HAP-1 (cell line): ENCODE measurements at regions not wholly inside any gene's neighbourhood (a gene's known extent, or its start where the extent isn't known, plus 50 kb on each side); places are given as distances from the start of the nearest gene placed in this dataset.

ENCODE experiments used
- DNase-seq, 2 experiments: peaks; one replicate each; pipeline ENCODE4 v3.0.0-alpha.2; 2016 to 2020; ENCODE audit warnings: low spot score in 2 of 2
- H3K27me3 ChIP-seq: fragments of 250-450 bp; sonication (Bioruptor Pico); 2 replicates; pipeline ENCODE4 v1.5.1; 2020; ENCODE audit warnings: low read depth, mild to moderate bottlenecking, moderate library complexity
- H3K36me3 ChIP-seq: fragments of 250-450 bp; sonication (Bioruptor Pico); replicated peaks from 2 replicates; pipeline ENCODE4 v1.5.1; 2020; ENCODE audit warnings: mild to moderate bottlenecking
- H3K4me1 ChIP-seq: fragments of 250-450 bp; sonication (Bioruptor Pico); 2 replicates; pipeline ENCODE4 v1.5.1; 2020; ENCODE audit warnings: mild to moderate bottlenecking
- H3K4me3 ChIP-seq: fragments of 250-450 bp; sonication (Bioruptor Pico); 2 replicates; pipeline ENCODE4 v1.5.1; 2020; ENCODE audit warnings: mild to moderate bottlenecking, moderate library complexity
- H3K9me3 ChIP-seq: fragments of 250-450 bp; sonication (Bioruptor Pico); 2 replicates; pipeline ENCODE4 v1.5.1; 2020; ENCODE audit warnings: mild to moderate bottlenecking, moderate library complexity
- in situ Hi-C: fragments of 300-500 bp; cut with MboI; formaldehyde crosslinking; loops from 3 replicates; pipeline ENCODE4 v1.14.3; 2020; ENCODE audit warnings: low sequenced_read_pairs, inconsistent platforms, mixed read lengths

DNA sequence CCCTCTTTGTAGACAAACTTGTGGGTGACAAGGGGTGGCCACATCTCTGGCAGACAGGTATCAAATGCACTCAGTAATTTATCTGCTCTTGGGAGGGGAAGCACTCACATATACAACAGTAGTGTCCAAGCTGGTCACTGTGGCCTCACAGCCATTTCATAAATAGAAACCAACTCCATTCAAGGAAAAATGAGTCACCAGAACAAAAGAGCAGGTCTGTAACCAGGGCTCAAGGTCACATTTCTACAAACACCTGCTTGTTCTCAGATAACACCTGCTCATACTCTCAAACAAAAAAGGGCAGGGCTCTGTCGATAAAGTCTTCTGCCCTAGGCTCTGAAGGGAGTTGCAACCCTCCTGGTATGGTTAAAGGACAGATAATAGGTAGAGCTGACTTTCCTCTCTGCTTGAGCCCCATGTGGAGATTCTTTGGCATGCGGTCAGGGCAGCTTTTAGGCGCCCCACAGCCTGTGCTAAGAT is 459.0 kb downstream of the BCL11A start:
- DNase-seq, result no peak
- no peaks in the 10 kb centered on the region for H3K36me3 ChIP-seq
- H3K4me3 ChIP-seq, result no peak overlapping the region
- in situ Hi-C loops, result no loop called here
- no peaks in the 10 kb centered on the region for H3K9me3 ChIP-seq
- no peaks in the 10 kb centered on the region for H3K4me1 ChIP-seq
- H3K27me3 ChIP-seq, result no peaks in the 10 kb centered on the region

DNA sequence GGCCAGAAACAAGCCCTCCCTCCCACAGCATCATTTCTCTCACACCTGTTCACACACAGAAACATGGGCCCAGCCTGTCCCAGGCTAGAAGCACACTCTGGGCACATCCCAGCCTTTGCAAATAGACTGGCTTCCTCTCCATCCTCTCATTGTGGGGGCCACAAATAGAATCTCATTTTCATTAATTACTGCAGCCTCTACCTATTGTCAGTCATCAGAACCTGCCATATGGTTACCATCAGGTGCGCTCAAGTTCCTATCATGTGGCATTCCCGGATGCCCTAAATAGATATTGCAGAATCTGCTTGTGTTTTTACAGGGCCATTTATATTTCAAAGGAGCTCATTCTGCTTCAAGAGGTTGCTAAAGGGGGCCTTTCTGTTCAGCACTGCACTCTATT is 460.7 kb downstream of the BCL11A start:
- no peak for DNase-seq
- in situ Hi-C loops, result no loop called here
- no peaks in the 10 kb centered on the region for H3K36me3 ChIP-seq
- no peaks in the 10 kb centered on the region for H3K27me3 ChIP-seq
- H3K4me1 ChIP-seq, result no peaks in the 10 kb centered on the region
- H3K9me3 ChIP-seq, result no peaks in the 10 kb centered on the region
- no peak overlapping the region for H3K4me3 ChIP-seq

DNA sequence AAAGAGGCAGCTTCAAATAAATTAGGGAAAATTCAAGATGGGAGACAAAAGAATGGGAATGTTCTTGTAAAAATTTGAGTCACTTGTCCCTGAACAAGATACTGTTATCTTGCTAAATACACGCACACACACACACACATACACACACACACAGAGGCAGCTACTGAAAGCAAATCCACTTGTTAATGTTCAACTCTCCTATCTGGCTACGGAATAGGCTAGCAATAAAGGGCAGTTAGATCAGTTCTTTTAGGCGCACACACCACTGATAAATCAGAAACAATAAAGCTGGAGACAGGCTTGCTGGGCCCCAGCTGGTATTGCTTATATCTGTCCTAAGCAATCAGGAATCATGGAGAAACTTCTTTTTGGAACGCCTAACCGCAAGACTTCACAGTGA is 461.6 kb downstream of the BCL11A start:
- in situ Hi-C loops, result no loop called here
- H3K4me3 ChIP-seq, result no peak overlapping the region
- no peaks in the 10 kb centered on the region for H3K27me3 ChIP-seq
- DNase-seq, result no peak
- no peaks in the 10 kb centered on the region for H3K9me3 ChIP-seq
- H3K4me1 ChIP-seq, result no peaks in the 10 kb centered on the region
- H3K36me3 ChIP-seq, result no peaks in the 10 kb centered on the region

DNA sequence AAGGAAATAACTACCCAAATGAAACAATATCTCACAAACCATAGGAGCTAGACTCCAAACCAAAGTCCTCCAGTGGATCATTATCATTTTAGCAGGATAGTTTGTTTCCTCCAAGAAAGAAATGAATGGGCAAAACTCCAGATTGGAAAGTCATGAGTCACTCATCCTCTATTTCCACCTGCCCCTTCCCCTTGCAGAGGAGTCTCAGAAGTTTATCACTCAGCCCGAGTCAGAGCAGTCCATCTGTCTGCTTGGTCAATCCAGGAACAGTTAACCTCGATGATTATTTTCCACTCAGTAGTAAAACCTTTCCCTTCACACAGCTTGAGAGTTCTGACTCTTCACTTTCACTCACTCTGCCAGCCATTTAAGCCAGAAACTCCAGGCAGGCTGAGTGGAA is 462.2 kb downstream of the BCL11A start:
- H3K36me3 ChIP-seq, result no peaks in the 10 kb centered on the region
- in situ Hi-C loops, result no loop called here
- H3K4me3 ChIP-seq, result no peak overlapping the region
- H3K4me1 ChIP-seq, result no peaks in the 10 kb centered on the region
- H3K9me3 ChIP-seq, result no peaks in the 10 kb centered on the region
- no peak for DNase-seq
- no peaks in the 10 kb centered on the region for H3K27me3 ChIP-seq

DNA sequence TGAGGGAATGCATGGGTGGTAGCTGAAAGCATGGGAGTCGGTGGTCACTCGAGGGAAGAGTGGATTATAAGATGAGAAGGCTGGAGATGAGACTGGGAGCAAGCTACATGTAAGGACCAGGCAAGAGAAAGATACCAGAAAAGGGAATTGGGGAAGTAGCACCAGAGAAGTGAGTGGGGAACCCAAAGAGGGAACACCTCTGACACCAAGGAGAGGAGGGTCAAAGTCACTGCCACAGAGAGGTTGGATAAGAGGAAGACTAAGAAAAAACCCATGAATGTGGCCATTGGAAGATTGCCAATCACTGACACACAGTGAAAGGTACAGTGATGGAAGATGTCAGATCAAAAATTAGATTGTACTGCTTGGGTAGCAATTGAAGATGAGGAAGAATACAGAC is 473.9 kb downstream of the BCL11A start:
- no peak for DNase-seq
- in situ Hi-C loops, result no loop called here
- no peaks in the 10 kb centered on the region for H3K36me3 ChIP-seq

DNA sequence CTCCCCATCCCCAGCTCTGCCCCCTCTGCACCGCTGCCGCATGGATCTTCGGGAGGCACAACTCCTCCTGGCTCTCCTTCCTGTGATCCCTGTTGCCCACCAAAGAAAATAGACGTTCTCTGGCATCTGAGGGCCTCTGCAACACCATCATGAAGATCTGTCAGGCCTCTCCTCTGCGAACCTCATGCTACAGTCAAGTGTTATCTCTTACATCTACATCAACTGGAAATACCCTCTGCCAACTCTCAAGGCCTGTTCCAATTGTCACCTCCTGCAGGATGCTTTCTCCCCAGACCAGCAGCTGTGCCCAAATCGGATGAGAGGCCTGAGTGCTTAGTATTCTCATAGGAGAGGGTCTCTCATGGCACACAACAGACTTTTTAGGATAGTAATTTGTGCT is 478.4 kb downstream of the BCL11A start:
- in situ Hi-C loops, result no loop called here
- peaks cover 4% of the 10 kb centered on the region; the same call in 1 of the 2 replicates for H3K27me3 ChIP-seq
- H3K4me1 ChIP-seq, result no peaks in the 10 kb centered on the region
- no peak for DNase-seq
- no peak overlapping the region for H3K4me3 ChIP-seq
- no peaks in the 10 kb centered on the region for H3K9me3 ChIP-seq
- no peaks in the 10 kb centered on the region for H3K36me3 ChIP-seq

More for the DNA sequence above, 473.9 kb downstream of the BCL11A start:
- Histone ChIP-seq H3K4me1 (no peaks in the 10 kb centered on the region), H3K27me3 (no peaks in the 10 kb centered on the region), H3K4me3 (no peak overlapping the region), H3K9me3 (no peaks in the 10 kb centered on the region)

DNA sequence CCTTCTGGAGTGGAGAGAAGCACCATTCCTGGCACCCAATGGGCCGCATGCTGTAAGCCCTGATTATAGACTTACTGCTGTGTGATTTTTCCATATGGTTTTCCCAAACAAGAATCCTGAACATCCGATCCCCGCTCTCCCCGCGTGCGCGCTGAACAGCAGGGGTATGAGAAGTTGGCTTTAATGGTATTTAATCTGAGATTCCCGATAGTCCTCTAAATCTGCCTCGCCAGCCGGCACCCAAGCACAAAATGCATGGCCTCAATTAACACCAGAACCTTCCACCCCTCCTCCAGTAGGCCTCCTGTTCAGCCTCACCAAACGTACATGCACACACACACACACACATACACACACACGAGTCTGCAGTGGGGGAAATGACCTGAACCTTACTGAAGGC is 480.3 kb downstream of the BCL11A start:
- H3K9me3 ChIP-seq, result no peaks in the 10 kb centered on the region
- H3K36me3 ChIP-seq, result no peaks in the 10 kb centered on the region
- H3K4me1 ChIP-seq, result no peaks in the 10 kb centered on the region
- peaks cover 4% of the 10 kb centered on the region; the same call in 1 of the 2 replicates for H3K27me3 ChIP-seq
- DNase-seq, result no peak
- no peak overlapping the region for H3K4me3 ChIP-seq
- in situ Hi-C loops, result no loop called here

DNA sequence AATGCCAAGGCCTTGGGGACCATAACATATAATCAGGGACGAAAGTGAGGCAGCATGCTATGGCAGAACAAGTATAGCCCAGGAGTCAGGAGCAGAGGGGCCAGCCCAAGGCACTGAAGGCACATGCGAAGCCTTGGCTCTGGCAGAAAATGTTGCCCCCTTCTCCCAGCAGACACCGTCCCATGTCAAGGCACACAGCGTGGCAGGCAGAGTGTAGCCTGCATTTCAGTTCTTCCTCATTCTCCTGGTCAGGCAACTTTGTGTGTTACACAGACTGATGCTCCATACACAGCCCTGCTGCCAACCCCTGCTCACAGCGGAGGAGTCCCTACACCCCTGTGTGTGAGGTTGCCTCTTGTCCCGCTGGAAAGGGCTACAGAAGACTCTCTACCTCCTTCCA is 480.8 kb downstream of the BCL11A start:
- no peak for DNase-seq
- Histone ChIP-seq H3K36me3 (no peaks in the 10 kb centered on the region), H3K9me3 (no peaks in the 10 kb centered on the region), H3K4me1 (no peaks in the 10 kb centered on the region), H3K27me3 (peaks cover 4% of the 10 kb centered on the region; the same call in 1 of the 2 replicates), H3K4me3 (no peak overlapping the region)
- in situ Hi-C loops, result no loop called here

DNA sequence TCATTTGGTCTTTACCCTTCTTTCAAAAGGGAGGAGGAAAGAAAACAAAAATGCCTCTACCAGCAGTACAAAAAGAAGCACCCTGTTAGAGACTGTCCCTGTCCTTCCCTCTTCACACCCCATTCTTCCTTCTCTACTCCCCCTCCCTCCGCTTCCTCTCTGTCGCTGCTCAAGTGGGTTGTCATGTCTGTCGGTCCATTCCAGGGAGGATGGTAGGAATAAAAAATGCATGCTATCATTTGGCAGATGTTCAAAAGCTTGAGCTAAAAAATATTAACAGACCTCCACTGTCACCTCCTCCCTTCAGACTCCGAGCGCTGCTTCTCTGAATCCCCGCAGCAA is 482.0 kb downstream of the BCL11A start:
- Histone ChIP-seq H3K4me1 (no peaks in the 10 kb centered on the region), H3K27me3 (peaks cover 4% of the 10 kb centered on the region; the same call in 1 of the 2 replicates), H3K9me3 (no peaks in the 10 kb centered on the region), H3K36me3 (no peaks in the 10 kb centered on the region), H3K4me3 (no peak overlapping the region)
- no peak for DNase-seq
- in situ Hi-C loops, result no loop called here

DNA sequence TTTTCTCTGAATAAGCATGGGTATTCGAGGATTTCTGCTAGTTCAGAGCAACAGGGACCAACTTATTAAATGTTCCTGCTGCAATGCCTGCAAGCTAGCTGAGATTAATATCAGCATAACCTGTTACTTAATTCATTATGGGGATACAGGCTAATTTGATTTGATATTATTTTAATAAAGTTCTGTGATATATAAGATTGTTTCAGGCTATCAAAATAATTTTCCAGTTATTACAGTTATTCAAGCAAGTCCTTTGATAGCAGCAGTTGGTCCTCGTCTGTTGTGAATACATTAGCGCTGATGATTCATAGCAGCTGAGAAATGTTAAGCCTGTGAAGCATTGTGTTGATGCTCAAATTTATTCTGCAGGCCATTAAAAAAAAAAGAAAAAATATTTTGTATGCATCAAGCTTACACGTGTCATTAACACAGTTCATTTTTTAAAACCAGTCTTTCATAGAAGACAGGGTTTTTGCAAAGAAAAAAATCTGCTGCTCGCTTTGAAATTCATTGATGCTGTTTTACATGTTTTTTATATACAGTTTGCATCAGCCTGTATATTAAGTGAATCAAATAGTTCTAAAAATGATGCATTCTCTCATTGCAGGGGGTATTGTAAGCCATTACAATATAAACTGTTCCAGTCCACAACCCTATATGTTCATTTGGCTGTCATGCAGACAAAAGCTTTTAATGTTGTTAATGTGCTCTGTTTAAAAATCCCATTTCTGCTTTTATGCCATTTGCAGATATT is 482.5 kb downstream of the BCL11A start:
- H3K4me1 ChIP-seq, result no peaks in the 10 kb centered on the region
- in situ Hi-C loops, result no loop called here
- no peaks in the 10 kb centered on the region for H3K9me3 ChIP-seq
- no peak overlapping the region for H3K4me3 ChIP-seq
- peaks cover 4% of the 10 kb centered on the region; the same call in 1 of the 2 replicates for H3K27me3 ChIP-seq
- H3K36me3 ChIP-seq, result no peaks in the 10 kb centered on the region
- DNase-seq, result no peak

DNA sequence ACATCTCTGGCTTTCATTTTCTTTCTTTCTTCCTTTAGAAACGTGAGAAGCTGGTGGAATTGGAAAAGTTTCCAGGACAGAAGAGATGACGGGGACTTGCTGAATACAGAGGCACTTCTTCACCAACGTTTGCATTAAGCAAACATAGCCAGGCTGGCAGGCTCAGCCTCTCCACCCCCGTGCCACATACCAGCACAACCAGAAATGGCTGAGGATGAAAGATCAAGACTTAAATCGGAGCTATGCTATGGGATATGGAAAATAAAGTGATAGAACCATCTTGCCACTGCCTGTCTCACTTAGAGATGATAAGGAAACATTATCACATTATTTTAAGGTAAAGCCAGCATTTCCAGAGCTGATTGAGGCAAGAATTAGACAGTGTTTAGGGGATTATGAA is 483.3 kb downstream of the BCL11A start:
- DNase-seq, result no peak
- peaks cover 4% of the 10 kb centered on the region; the same call in 1 of the 2 replicates for H3K27me3 ChIP-seq
- H3K36me3 ChIP-seq, result no peaks in the 10 kb centered on the region
- in situ Hi-C loops, result no loop called here
- no peaks in the 10 kb centered on the region for H3K9me3 ChIP-seq
- H3K4me1 ChIP-seq, result no peaks in the 10 kb centered on the region
- H3K4me3 ChIP-seq, result no peak overlapping the region

DNA sequence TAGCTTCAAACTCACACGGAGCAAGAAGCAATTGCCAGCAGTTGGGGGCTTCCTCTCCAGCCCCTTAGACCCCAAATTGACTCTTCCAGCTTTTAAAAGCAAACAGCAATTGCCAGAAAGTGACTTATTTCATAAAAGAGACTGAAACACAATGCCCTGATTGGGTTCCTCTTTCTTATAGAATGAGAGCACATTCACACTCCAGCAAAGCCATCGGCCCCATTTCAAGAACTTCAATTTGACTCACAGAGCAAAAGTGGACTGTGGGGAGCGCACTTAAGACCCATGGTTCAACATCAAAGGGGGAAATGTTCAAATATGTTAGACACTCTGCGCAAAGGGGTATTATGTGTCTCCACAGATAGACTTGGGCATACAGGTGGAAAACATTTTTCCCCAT is 484.7 kb downstream of the BCL11A start:
- H3K4me3 ChIP-seq, result no peak overlapping the region
- no peaks in the 10 kb centered on the region for H3K36me3 ChIP-seq
- no peaks in the 10 kb centered on the region for H3K4me1 ChIP-seq
- peaks cover 4% of the 10 kb centered on the region; the same call in 1 of the 2 replicates for H3K27me3 ChIP-seq
- in situ Hi-C loops, result no loop called here
- no peak for DNase-seq
- no peaks in the 10 kb centered on the region for H3K9me3 ChIP-seq

DNA sequence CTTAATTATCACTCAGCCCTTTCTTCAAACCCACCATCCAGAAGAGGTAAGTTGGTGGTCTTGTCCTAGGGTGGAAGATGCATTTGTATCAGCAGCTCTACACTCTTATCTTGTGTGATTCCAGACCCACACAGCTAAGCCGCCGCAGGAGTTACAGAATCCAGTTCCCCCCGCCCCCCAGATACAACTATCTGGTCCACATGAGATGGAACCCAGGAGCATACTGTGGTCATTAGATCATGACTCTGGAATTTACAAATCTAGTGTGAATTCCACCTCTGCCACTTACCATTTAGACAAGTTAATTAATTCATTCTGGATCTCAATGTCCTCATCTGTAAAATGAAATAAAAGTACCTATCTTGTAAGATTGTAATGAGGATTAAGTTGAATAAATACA is 486.4 kb downstream of the BCL11A start:
- Histone ChIP-seq H3K36me3 (no peaks in the 10 kb centered on the region), H3K4me3 (no peak overlapping the region), H3K4me1 (no peaks in the 10 kb centered on the region), H3K9me3 (no peaks in the 10 kb centered on the region), H3K27me3 (peaks cover 4% of the 10 kb centered on the region; the same call in 1 of the 2 replicates)
- in situ Hi-C loops, result no loop called here
- no peak for DNase-seq

DNA sequence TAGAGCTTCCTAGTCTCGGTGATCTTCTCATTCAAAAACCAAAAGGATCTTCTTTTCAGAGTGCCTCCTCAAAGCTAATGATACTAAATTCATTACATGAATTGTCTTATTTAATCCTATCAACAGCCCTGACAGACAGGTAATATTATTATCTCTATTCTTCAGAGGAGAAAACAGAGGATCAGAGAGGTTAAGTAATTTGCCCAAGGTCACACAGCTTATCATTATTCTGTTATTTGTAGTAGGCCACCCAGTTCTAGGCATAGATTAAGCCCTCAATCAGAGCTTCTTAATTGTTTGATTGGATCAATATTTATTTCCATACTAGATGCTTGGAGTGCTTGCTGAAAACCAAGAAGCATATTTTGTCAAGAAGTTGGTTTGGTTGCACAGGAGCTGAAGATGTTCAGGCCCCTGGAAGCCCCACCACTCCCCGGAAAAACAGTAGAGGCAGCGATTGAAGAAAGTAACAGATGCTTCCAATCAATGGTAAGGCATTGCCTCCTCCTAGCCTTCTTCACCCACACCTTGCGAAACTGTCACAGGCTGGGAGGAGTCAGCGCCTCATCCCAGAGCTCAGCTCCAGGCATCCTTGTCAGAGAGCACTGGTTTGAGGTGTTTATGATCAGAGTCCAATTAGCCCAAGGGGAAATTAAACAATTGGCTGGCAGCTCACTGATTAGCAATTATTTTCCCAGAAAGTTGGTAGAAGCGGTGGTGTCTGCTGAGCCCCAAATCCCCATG is 487.2 kb downstream of the BCL11A start:
- H3K9me3 ChIP-seq, result no peaks in the 10 kb centered on the region
- DNase-seq, result no peak
- H3K4me3 ChIP-seq, result no peak overlapping the region
- in situ Hi-C loops, result no loop called here
- no peaks in the 10 kb centered on the region for H3K36me3 ChIP-seq
- no peaks in the 10 kb centered on the region for H3K4me1 ChIP-seq
- H3K27me3 ChIP-seq, result peaks cover 4% of the 10 kb centered on the region; the same call in 1 of the 2 replicates
